Right renal pelvis (tissue), 4 donors: ENCODE measurements at regions not wholly inside any gene's neighbourhood (a gene's known extent, or its start where the extent isn't known, plus 50 kb on each side); places are given as distances from the start of the nearest gene placed in this dataset.
"Not testable (repeated sequence)": the region's sequence is repeated elsewhere in the genome, so short reads cannot be mapped to it uniquely, and the experiment has no call there.

ENCODE experiments used
- DNase-seq, 4 donors: peaks; one replicate each; pipeline ENCODE4 v3.0.0-alpha.2; 2013; ENCODE audit warnings: low read depth in 4 of 4, low spot score in 3 of 4, missing footprints in 1 of 4

DNA sequence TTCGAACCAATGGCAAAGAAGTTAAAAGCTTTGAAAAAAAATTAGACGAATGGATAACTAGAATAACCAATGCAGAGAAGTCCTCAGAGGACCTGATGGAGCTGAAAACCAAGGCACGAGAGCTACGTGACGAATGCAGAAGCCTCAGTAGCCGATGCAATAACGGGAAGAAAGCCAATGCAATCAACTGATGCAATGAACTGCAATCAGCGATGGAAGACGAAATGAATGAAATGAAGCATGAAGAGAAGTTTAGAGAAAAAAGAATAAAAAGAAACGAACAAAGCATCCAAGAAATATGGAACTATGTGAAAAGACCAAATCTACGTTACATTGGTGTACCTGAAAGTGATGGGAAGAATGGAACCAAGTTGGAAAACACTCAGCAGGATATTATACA lies 52.6 kb upstream of the MRPS30 start:
- DNase-seq: not testable (repeated sequence)

DNA sequence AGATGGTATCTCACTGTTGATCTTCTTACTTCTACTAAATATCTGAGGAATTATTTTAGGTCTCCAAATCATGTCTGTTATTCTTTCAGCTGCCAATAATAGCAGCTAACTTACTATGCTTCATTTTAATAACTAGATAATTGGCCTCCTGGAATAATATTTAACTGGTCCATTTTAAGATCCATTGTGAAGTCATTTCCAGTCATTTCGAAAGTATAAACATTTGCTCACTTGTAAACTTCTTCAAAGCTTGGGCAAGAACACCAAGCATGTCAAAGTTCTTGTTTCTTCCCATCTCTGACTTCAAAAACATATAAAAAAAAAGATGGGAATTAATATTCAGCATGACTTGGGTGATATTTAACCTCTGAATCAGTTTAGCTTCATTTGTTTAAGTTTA lies 61.4 kb upstream of the MRPS30 start:
- no peak for DNase-seq

DNA sequence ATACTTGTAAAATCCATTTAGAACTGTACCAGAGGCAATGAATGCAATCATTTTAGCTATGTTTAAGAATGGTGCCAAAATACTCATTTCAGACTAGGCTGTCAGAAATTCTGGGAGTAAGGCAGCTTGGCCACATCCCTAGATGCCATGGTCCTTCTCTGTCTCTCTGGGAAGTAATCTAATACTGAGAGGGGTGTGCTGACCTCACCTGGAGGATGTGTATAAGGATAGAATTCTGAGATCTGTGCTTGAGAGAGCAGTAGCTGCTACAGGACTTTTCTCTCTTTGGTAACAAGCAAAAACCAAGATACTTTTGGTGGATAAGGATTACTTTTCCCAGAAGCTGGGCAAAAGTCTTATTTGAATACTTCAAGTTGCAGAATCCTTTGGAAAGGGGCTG lies 68.1 kb upstream of the MRPS30 start:
- no peak for DNase-seq

DNA sequence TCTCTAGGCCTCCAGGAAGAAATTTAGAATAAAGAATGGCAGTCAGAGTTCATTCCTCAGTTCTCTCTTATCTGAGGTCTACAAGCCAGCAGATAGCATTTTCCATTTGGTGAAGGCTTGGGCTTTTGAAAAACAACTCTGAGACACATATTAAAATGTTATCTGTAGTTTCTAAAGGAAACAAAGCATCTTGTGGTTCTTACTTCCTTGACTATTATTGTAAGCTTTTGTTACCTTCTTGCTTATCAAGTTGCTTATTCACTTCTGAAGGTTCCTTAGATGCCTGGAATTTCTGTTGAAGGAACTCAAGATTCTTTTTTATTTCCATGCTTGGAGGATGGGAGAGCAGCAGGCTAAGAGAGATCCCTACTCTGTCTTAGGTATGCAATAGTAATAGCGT lies 79.2 kb upstream of the MRPS30 start:
- DNase-seq: no peak

DNA sequence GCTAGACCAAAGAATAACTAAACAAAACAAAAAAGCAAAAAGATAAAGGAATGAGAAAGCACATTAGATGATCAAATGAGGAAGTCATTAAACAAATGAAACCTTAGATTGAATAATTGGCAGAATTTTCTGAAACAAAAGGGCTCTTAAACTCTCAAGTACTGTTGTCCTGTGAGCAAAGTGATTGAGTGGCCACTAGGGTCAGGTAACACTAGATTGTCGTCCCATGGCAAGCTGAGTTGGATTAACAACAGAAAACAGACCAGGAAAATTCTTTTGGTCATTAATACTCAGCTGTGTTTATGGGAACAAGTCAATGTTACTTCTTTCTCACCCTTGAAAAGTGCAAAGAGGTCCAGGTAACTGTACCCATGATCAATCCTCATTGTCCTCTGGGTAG lies 81.6 kb upstream of the MRPS30 start:
- DNase-seq: no peak

DNA sequence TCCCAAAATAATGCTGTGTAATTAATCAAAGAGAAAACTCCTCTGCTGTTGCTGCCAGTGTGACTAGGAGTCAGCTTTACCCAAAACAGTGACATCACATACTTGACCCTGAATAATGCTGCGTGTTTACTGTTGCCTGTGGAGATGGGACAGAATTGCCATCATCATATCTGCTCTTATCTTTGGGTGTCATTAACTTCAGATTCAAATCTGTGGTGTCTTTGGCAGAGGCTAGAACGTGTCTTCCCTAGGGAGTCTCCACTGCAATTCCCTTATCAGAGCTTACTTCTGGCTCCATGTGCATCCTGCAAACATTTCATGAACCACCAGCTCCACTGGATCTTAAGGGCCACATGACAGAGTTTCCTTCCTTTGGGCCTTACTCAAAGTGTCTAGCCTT lies 88.9 kb upstream of the MRPS30 start:
- DNase-seq: no peak

DNA sequence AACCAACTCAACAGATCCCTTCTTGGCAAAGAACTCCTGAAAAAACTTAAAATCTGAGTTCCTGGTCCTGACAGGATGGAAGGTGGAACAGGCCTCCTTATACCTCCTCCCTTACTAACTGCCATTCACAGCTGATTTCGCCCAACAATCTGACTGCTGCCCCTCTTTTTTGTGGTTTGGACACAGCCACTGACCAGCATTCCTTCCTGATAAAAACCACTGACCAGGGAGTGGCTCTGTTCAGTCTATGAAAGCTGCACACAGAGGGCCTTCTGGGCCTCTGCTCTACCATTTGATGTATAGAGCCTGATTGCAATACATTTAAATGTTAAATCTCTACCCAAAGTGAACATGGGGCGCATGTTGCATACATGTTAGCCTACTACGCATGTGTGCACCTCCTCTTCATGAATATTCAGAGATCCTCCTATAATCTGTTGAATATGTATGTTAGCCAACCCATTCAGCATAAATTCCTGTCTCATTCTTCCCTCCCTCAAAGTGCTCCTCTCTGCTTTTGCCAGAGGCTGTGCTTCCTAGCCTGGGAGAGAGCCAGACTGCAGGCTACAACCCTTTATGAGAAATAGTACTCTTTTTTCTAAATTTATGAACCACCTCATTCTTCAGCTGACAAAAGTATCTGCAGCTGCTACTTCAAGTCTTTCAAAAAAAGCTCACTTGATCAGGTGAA lies 93.7 kb upstream of the MRPS30 start:
- DNase-seq: no peak

DNA sequence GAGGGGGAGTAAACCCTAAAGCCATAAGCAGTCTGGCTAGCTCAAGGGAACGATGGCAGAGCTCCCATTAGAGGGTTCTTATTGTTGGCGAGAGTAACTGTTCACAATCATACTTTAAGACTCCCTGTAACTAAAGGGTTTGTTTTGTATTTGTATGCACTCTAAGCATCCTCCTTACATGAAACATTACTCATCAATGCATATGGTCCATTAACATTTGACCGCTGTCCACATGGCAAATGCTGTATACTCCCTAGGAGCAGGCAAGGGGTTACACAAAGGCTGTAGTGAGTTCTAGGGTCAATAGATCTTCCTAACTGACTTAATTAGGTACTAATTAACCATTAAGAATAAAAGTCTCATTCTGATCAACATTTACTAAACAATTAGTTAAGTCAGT lies 95.3 kb upstream of the MRPS30 start:
- DNase-seq: no peak

DNA sequence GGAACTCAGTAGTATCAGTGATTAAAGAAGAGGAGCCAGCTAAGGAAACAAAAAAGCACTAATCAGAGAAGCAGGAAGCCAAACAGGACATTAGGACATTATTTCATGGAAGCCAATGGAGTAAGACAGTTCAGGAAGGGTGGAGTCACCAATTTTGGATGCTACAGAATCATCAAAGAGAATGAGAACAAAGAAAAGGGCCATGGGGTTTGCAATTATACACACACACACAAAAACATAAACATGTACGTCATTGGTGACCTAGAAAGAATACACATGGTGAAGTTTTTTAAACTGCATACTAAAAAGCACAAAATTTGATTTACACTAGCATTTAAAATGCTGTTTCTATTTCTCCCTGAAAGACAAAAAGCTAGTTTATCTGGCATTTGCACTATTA lies 96.8 kb upstream of the MRPS30 start:
- DNase-seq: no peak

DNA sequence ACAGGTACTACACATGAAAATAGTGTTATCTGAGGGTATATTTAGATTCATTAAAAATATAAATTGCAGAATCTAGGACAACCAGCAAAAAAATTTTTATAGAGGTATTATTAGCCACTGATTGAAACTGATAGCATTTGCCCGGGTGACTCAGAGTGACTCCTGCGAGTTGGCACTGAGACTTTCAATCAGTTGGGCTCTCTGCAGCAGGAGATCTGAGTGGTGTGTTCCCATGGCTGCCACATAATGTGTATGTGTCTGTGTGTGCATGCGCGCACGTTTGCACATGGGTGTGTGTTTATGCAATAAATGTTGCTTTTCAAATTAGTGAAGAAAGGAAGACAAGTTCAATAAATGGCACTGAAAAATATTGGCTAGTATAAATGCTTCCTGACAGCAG lies 100.1 kb upstream of the MRPS30 start:
- DNase-seq: no peak

DNA sequence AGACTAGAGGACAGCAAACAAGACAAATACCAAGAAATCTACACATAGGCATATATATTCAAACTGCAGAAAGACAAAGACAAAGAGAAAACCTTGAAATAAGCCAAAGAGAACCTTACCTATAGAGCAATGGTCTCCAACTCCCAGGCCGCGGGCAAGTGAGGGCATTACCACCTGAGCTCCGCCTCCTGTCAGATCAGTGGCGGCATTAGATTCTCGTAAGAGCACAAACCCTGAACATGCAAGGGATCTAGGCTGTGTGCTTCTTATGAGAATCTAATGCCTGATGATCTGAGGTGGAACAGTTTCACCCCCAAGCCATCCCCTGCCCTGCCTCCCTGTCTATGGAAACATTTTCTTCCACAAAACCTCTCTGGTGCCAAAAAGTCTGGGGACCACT lies 101.0 kb upstream of the MRPS30 start:
- DNase-seq: no peak

DNA sequence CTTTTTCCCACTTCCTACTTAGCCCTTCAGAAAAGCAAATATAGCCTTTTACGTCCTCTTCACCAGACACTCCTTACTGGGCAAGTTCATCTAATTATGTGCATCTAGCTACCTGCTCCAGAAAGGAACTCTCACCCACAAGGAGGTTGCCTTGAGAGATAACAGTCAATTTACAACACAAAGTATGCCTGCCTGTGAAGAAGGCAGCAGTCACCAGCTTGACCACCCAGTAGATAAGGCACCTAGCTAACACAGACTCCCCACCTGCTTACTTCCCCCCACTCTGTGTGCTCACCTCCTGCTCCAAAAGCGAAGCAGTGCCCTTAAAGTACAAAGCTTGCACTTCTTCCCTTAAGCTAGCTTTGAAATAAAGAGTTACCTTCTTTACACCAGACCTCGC lies 111.7 kb upstream of the MRPS30 start:
- no peak for DNase-seq

DNA sequence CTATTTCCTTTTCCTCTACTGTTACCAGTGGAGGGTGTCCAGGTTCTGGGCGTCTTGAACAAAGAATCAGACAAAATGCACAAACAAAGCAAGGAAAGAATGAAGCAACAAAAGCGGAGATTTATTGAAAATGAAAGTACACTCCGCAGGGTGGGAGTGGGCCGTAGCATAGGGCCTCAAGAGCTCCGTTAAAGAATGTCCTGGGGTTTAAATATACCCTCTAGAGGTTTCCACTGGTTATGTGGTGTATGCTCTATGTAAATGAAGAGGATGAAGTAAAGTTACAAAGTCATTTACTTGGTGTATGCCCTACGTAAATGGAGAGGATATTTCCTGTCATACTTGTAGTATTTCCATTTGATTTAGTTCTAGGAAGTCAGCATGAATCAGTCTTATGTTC lies 113.5 kb upstream of the MRPS30 start:
- no peak for DNase-seq

DNA sequence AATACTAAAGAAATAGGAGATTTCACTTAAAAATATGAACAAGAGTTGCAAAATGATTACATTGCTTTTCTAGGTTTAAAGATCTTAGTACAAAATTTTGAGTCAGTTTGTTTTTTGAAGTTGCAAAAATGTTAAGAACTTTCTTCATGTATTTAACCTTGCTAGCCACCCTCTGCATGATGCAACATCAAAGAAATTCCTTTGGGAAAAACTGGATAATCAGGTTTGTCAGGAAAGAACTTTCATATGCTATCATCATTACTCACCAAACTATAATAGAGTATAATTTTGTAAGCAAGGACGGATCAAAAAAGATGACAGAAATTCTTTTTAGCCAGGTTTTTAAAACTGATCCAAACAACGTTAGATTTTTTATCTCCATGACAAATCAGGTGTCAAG lies 116.9 kb upstream of the MRPS30 start:
- no peak for DNase-seq

DNA sequence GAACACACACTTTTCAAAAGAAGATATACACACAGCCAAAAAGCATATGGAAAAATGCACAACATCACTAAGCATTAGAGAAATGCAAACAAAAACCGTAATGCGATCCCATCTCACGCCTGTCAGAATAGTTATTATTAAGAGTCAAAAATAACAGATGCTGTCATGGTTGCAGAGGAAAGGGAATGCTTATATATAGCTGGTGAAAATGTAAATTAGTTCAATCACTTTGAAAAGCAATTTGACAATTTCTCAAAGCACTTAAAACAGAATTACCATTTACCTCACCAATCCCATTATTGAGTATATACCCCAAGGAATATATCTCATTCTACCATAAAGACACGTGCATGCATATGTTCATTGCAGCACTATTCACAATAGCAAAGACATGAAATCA lies 126.8 kb upstream of the MRPS30 start:
- no peak for DNase-seq

DNA sequence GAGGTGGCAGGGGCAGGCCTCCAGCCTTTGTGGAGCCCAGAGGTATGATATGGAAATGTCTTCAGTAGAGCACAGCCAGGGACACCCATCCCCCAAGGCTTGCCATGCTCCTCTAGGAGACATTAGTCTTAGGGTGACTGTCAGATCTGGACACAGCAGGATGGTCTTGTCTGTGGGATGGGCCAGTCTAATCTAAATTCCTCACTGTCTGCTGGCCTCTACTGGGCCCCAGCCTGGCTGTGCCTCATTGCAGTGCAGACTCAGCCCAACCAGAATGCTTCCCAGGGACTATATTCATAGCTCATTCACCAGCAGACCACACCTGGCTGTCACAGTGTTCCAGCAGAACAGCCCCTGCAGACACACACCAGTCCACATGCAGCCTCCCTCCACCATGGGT lies 129.5 kb upstream of the MRPS30 start:
- DNase-seq: no peak

DNA sequence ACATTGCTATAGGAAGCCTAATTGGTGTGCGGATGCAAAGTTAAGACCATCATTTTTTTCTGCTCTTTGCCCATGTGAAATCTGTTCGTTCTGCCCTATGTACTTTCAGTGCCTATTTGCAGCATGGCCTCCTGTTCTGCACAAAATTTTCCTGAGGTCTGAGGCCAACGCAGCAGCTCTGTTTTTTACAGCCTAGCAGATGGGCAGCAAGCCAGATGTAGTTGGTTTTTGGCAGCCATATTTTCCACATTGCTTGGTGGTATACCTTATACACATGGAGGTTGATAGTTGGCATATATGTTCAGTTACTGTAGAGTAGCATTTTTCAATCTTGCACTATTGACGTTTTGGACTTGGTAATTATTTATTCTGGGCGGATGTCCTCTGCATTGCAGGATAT lies 133.5 kb upstream of the MRPS30 start:
- DNase-seq: no peak

DNA sequence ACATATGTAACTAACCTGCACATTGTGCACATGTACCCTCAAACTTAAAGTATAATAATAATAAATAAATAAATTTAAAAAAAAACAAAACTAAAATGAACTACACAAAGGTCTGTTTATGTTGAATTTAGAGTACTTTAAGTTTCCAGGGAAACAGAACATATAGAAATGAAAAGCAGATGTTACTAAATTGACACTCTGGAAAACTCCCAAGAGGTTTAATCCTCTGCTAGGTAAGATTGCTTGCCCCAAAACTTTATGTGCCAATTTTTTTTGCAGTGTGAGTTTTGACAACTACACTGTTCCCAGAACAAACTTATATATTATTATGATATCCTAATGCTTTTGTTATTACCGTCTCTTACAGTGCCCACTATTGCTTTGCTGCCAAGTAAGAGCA lies 134.3 kb upstream of the MRPS30 start:
- DNase-seq: no peak

DNA sequence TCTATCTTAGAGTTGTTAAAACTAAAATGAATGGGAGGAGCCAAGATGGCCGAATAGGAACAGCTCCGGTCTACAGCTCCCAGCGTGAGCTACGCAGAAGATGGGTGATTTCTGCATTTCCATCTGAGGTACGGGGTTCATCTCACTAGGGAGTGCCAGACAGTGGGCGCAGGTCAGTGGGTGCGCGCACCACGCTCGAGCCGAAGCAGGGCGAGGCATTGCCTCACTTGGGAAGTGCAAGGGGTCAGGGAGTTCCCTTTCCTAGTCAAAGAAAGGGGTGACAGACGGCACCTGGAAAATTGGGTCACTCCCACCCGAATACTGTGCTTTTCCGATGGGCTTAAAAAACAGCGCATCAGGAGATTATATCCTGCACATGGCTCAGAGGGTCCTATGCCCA lies 140.3 kb upstream of the MRPS30 start:
- not testable (repeated sequence) for DNase-seq

DNA sequence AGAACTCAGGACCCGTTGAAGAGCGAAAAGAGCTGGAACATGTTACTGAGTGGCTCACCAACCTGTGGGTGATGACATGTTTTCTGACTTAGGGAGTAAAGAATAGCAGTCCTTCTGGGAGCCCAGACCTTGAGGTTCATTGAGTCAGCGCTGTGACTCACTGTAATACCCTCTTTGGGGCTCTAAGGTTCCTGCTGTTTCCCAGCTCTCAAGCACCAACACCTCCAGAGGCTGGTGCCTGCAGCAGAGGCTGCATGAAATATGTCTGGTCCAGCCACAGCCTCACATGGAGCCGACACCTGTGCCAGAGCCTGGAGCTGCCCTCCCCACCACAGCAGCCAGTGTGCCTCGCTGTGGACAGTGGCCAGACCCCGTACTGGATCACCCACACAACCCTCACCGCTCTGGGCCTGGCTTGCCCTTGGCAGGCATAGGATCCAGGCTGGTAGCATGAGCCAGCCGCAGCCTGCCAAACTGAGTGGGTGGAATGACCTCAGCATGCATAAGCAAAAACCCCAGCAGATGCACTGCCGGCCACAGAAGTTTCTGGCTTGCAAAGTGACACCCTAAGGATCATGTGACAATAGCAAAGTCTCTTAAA lies 143.5 kb upstream of the MRPS30 start:
- DNase-seq: no peak

DNA sequence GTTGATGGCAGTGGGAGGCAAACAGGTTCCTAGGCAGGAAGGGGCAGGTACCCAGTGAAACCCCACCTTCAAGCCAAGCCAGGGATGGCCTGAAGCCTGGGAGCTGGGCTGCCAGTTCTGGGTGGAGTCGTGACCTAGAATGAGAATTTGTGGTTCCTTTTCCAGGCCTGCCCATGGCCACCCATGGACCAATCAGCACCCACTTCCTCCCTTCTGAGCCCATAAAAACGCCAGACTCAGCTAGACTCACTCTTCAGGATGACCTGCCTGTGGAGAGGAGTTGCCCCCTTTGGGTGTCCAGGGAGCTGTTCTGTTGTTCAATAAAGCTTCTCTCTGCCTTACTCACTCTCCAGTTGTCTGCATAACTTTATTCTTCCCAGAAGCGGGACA lies 144.0 kb upstream of the MRPS30 start:
- DNase-seq: no peak

DNA sequence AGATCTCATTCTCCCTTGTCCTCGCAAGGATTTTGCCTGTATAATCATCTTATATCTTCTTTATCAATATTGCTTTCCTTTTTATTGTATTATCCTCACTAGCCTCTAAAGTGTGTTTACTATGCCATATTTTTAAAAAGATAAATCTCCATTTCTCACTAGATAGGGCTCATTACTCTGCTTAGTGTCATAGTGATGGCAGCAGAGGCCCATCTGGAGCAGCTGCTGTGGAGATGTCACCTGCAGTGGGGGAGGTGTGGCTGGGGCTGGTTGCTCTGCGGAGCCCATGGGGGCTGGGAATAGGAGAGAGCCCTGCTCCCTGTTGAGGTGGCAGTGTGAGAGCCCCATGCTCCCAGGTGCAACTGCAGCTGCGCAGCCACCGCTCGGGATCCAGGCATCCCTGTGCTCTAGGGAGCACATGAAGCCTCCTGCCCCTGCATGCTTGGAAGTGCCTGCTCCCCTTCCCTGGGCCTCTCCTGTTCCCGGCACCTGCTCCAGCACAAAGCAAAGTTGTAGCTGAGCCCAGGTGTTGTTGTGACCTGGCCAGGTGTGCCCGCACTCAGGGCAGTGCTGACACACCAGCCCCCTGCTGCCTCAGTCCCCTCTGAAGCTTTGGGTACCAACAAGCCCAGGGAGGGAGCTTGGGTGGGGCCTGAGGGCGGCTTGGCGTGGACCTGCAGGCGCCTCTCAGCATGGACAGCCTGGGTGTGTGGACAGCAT lies 144.6 kb upstream of the MRPS30 start:
- no peak for DNase-seq
